Right forelimb (tissue), 1 donor: ENCODE measurements at regions not wholly inside any gene's neighbourhood (a gene's known extent, or its start where the extent isn't known, plus 50 kb on each side); places are given as distances from the start of the nearest gene placed in this dataset.

Experiments used
- DNase-seq: peaks from one replicate; pipeline ENCODE4 v3.0.0-alpha.2; 2018

DNA sequence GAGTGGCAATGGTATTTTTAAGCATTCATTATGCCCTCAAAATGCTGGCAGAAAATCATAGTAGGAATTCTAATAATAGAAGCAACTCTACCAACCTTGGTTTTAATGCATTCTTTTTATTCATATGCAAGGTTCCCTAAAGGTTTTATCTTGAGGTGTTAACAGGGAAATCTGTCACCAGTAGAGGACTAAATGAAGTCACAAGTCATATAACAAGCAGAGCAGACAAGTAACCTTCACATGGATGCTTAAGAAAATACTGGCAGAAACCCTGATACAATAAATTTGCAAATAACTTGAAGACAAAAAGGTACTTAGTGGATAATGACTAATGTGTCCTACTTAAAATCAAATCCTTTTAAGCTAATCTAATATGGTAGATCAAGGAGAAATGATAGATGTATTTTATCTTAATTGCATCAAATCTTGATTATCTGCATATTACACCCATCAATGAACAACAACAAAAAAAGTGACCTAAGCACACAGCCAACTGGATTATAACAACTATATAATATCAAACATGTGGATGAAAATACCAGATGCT is 73.3 kb downstream of the RFC3 start:
- DNase-seq = no peak

DNA sequence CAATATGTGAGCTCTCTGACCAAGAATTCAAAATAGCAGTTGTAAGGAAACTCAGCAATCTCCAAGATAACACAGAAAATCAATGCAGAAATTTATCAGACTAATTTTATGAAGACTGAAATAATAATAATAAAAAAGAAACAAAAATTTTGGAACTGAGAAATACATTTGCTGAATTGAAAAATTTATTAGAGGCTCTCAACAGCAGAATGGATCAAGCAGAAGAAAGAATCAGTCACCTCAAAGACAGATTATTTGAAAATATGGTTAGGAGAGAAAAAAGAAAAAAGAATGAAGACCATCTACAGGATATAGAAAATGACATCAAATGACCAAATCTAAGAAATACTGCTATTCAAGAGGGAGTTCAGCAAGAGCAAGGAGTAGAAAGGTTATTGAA is 75.6 kb downstream of the RFC3 start:
- DNase-seq = no peak

GRCh38 chr13:33904431-33904830 is 86.5 kb downstream of the RFC3 start:
- no peak for DNase-seq

DNA sequence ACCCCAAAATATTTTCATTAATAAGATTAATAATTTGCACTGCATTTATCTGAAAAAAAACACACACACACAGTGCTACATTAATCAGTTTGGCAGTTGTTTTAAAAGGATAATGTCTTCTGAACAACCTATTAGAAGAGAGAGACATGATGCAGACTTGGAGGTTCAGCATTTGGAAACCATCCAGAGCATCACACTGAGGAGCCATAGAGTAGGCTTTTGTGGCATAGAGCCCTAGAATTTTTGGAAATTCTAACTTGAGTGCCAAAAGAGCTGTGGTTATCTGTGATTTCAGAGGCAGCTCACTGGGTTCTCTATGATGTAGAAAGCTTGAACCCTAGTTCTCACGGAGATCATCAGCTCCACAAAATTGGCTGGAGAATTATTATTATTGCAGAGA is 90.2 kb downstream of the RFC3 start:
- no peak for DNase-seq

DNA sequence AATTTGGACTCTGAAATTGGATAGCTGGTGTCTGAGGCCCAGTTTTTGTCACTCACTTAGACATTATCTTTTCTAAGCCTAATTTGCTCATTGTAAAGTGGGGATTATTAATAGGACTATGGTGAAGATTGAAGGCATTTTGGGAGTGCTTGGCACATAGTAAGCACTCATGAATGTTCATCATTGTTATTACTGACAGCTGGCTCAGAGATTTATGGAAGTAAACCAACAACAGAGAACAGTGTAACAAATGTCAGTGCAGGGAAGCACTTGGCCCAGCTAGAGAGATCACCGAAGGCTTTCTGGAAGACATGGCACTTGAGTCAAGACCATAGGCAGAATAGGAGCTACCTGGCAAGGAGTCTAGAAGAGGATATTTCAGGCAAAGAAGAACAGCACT is 92.3 kb downstream of the RFC3 start:
- no peak for DNase-seq

- DNase-seq = no peak
Observed at GRCh38 chr13:33911521-33911920, 93.6 kb downstream of the RFC3 start.

DNA sequence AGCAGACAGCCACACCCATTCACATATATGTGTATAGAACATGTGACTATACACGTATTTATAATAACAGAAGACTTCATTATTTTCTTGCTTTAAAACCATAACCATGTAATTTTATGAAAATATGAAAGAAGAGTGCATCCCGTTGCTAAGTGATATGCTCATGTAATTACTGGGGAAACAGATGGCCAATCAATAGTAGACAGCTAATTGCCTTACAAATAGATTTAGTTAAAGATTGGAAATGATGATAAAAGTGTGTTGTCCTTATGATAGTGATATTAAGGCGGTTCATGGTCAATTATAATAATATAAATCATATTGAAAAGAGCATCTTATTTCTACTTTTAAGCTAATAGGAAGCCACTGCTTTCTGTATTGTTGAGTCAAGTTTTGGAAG is 95.9 kb downstream of the RFC3 start:
- DNase-seq = no peak

DNA sequence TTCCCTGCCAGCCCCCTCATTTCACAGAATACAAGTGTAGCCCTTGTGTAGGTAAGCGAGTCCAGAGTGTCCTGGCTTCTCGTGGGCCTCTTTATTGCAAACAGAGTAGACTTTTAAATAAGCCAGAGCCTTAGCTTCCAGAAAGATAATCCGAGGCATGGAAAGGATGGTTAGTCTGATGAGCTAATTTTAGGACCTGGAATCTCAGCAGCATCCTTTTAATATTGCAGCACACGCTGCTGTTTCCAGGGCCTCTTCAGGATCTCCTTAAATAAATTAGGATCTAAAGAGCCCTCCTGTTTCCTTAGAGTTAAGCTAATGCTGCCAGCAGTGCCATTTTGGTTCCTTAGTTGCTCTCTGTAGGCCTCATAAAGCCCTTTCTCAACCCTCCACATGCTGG is 99.2 kb downstream of the RFC3 start:
- no peak for DNase-seq

- DNase-seq = no peak
Observed at GRCh38 chr13:33918199-33918932, 100.4 kb downstream of the RFC3 start.

- no peak for DNase-seq
Observed at GRCh38 chr13:33919120-33919519, 101.2 kb downstream of the RFC3 start.

GRCh38 chr13:33925563-33925962 is 107.6 kb downstream of the RFC3 start:
- no peak for DNase-seq

GRCh38 chr13:33927315-33927714 is 109.4 kb downstream of the RFC3 start:
- no peak for DNase-seq

- DNase-seq = no peak
Observed at GRCh38 chr13:33931397-33932311, 113.7 kb downstream of the RFC3 start.

GRCh38 chr13:33932769-33933406 is 114.9 kb downstream of the RFC3 start:
- no peak for DNase-seq

- DNase-seq = no peak
Observed at GRCh38 chr13:33933810-33934209, 115.9 kb downstream of the RFC3 start.

- no peak for DNase-seq
Observed at GRCh38 chr13:33934343-33934742, 116.4 kb downstream of the RFC3 start.

- no peak for DNase-seq
Observed at GRCh38 chr13:33934951-33935371, 117.0 kb downstream of the RFC3 start.

DNA sequence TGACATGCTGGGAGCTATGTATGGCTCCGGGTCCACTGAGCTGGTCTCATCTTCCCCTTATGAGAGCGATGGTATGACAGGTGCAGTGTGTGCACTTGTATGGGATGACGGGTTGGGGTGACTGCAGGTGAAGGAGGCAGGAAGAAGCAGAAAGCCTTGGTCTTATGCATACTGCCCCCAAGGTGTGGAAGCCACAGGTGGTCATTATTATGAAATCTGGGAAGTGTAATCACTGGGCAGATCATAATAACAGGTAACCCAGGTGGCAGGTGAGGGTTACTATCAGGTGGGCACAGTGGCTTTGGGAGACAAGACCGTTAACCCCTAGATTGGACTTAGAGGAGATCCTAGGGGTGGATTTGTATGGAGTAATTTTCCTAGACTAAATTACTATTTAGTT is 118.0 kb downstream of the RFC3 start:
- DNase-seq = no peak

DNA sequence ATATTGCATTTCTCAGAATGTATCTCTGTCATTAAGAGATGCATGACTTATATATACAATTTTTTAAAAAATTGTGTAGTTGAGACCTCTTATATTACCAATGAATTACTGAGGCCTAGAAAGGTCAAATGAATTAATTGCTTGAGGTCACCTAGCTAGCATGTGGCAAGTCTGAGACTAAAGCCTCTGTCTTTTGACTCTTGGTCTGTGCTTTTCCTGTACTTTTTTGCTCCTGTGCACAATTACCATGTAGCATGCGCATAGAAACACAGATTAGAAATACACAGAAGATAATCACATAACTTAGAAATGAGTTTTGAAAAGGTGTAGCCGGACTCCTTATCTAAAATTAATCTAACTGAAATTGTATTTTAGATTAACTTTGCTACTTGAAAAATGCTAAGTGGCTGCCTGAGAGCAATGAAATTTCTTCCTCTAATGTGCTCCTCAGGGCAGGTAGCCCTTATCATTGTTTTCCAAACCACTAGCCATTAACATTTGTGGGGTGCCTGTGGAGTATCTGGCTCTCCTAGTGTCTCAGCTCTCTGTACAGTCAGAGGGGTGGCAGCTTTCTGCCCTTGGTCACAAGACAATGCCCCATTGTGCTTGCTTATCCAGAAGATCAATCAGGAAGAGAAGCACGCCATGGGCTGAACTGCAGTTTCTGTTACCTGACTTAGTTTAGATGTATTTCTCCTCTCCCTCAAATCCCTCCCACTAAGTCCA is 119.6 kb downstream of the RFC3 start:
- no peak for DNase-seq

- DNase-seq = no peak
Observed at GRCh38 chr13:33940256-33940655, 122.3 kb downstream of the RFC3 start.

GRCh38 chr13:33940898-33941297 is 122.9 kb downstream of the RFC3 start:
- no peak for DNase-seq

- no peak for DNase-seq
Observed at GRCh38 chr13:33945477-33945876, 127.5 kb downstream of the RFC3 start.

- no peak for DNase-seq
Observed at GRCh38 chr13:33953203-33953602, 135.3 kb downstream of the RFC3 start.
